Naive thymus-derived CD4-positive, alpha-beta T cell (primary cell): ENCODE measurements at regions not wholly inside any gene's neighbourhood (a gene's known extent, or its start where the extent isn't known, plus 50 kb on each side); places are given as distances from the start of the nearest gene placed in this dataset.

Experiments
- ATAC-seq: fragments of 150-1000 bp; cut with Tn5 transposase; 2 replicates; pipeline ENCODE4 v1.10.0; 2021; ENCODE audit warnings: mild to moderate bottlenecking, moderate library complexity
- CTCF ChIA-PET: fragments of 350-600 bp; sonication (Branson Sonifier 250); formaldehyde crosslinking; loops from one replicate; lab custom pipeline; 2021; ENCODE audit warnings: antibody characterized with exemption; lab: Charles Lee
- POLR2A ChIA-PET: fragments of 350-600 bp; sonication (Branson Sonifier 250); formaldehyde crosslinking; loops from one replicate; lab custom pipeline; 2021; ENCODE audit warnings: antibody characterized with exemption, inconsistent platforms; lab: Charles Lee
- DNase-seq, 9 donors: peaks; one replicate each; pipeline versions ENCODE4 v3.0.0 to v3.0.0-alpha.2; 2020 to 2022; ENCODE audit warnings: mixed read lengths in 1 of 9
- H3K27ac ChIP-seq: one replicate; pipeline ENCODE4 v1.7.0; 2013; ENCODE audit warnings: mild to moderate bottlenecking, low read depth, low read length, moderate library complexity
- H3K27me3 ChIP-seq, 2 donors: one replicate each; pipeline ENCODE4 v1.7.0; 2013; ENCODE audit warnings: low read length in 2 of 2, mild to moderate bottlenecking in 2 of 2, moderate library complexity in 2 of 2; ENCODE audit not compliant: control insufficient read depth in 2 of 2, insufficient read depth in 2 of 2
- H3K36me3 ChIP-seq, 3 experiments: 1 replicate in 2 of 3; 2 replicates in 1 of 3; pipeline ENCODE4 v1.7.0; 2013; ENCODE audit warnings: low read length in 3 of 3, mild to moderate bottlenecking in 3 of 3, moderate library complexity in 1 of 3; ENCODE audit not compliant: insufficient read depth in 3 of 3, control insufficient read depth in 2 of 3
- H3K4me1 ChIP-seq, 2 donors: one replicate each; pipeline ENCODE4 v1.7.0; 2013; ENCODE audit warnings: low read length in 2 of 2, mild to moderate bottlenecking in 2 of 2, moderate library complexity in 1 of 2; ENCODE audit not compliant: control insufficient read depth in 2 of 2, insufficient read depth in 2 of 2
- H3K4me3 ChIP-seq: 2 replicates; pipeline ENCODE4 v1.7.0; 2013; ENCODE audit warnings: mild to moderate bottlenecking, low read length
- H3K9me3 ChIP-seq, 3 experiments: 1 replicate in 2 of 3; 2 replicates in 1 of 3; pipeline ENCODE4 v1.7.0; 2013; ENCODE audit warnings: low read length in 3 of 3; ENCODE audit not compliant: control insufficient read depth in 2 of 3
- H3K27ac Mint-ChIP-seq, 9 donors: one replicate each; pipeline ENCODE4 v1.8.0; 2020 to 2022; ENCODE audit warnings: mixed read lengths in 9 of 9, mild to moderate bottlenecking in 8 of 9, moderate library complexity in 5 of 9, inconsistent platforms in 2 of 9
- H3K27me3 Mint-ChIP-seq, 5 donors: one replicate each; pipeline ENCODE4 v1.8.0; 2021 to 2022; ENCODE audit warnings: mixed read lengths in 5 of 5, mild to moderate bottlenecking in 1 of 5
- H3K36me3 Mint-ChIP-seq, 5 donors: one replicate each; pipeline ENCODE4 v1.8.0; 2020 to 2022; ENCODE audit warnings: mixed read lengths in 5 of 5, mild to moderate bottlenecking in 3 of 5, inconsistent platforms in 1 of 5
- H3K4me1 Mint-ChIP-seq, 7 donors: one replicate each; pipeline ENCODE4 v1.8.0; 2020 to 2022; ENCODE audit warnings: mixed read lengths in 7 of 7, mild to moderate bottlenecking in 3 of 7, inconsistent platforms in 1 of 7
- H3K4me3 Mint-ChIP-seq, 10 donors: one replicate each; pipeline ENCODE4 v1.8.0; 2020 to 2022; ENCODE audit warnings: mild to moderate bottlenecking in 10 of 10, mixed read lengths in 10 of 10, moderate library complexity in 6 of 10, inconsistent platforms in 2 of 10
- H3K9me3 Mint-ChIP-seq, 11 donors: one replicate each; pipeline ENCODE4 v1.8.0; 2020 to 2022; ENCODE audit warnings: mixed read lengths in 11 of 11, mild to moderate bottlenecking in 4 of 11, inconsistent platforms in 1 of 11, moderate library complexity in 1 of 11
- intact Hi-C, 2 donors: fragments of 100-400 bp; cut with micrococcal nuclease; formaldehyde crosslinking; loops; one replicate each; pipeline ENCODE4 v1.15.1; 2023

DNA sequence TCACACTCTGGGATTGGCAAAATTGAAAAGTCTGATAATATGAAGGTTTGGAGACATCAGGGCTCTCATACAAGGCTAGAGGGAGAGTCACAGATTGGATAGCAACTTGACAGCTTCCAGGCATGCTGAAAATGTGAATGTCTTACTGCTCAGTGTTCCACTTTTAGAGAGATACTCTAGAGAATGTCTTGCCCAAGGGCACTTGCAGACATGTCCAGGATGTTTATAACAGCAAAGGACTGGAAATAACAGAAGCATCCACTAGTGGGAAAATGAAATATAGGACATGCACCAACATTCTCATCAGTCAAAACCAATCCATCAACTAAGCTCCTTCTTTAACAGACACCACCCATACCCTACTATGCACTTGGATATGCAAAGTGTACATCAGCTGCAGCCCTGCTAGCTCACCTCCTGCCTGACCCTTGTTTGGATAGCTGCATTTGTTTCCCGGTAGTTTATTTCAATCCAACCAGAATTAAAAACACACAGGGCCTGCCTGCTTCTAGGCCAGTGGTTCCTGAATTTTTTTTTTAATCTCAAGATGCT, 101.6 kb upstream of the ARHGEF3 start:
- peak overlapping the region in 8 of 9 donors; percentile 0 to 77 (median 44) for H3K27ac Mint-ChIP-seq
- ATAC-seq (no peak), DNase-seq (no peak)
- no peaks in the 10 kb centered on the region for H3K27me3 Mint-ChIP-seq
- Histone ChIP-seq H3K27me3 (no peaks in the 10 kb centered on the region), H3K4me3 (no peak overlapping the region), H3K9me3 (no peaks in the 10 kb centered on the region), H3K4me1 (peaks cover 0 to 27% of the 10 kb centered on the region in 2 donors), H3K36me3 (no peaks in the 10 kb centered on the region), H3K27ac (no peak overlapping the region)
- peak overlapping the region in 2 of 10 donors; percentile 1 to 10 for H3K4me3 Mint-ChIP-seq
- intact Hi-C loops = no loop called here
- ChIA-PET POLR2A (interaction anchor here (0.6 to 3.0 kb wide), 5 partner anchors 9 to 267 kb away, joined by 3 to 22 read pairs (median 3); no protein-coding TSS in a partner anchor), CTCF (interaction anchor here (0.5 to 1.5 kb wide), 3 partner anchors 8 to 162 kb away, joined by 3 to 4 read pairs (median 3); no protein-coding TSS in a partner anchor)
- peaks cover 0 to 36% (median 9%) of the 10 kb centered on the region in 5 donors for H3K36me3 Mint-ChIP-seq
- peaks cover 44 to 74% (median 66%) of the 10 kb centered on the region in 7 donors for H3K4me1 Mint-ChIP-seq
- H3K9me3 Mint-ChIP-seq = peaks cover 0 to 1% (median 0%) of the 10 kb centered on the region in 11 donors

DNA sequence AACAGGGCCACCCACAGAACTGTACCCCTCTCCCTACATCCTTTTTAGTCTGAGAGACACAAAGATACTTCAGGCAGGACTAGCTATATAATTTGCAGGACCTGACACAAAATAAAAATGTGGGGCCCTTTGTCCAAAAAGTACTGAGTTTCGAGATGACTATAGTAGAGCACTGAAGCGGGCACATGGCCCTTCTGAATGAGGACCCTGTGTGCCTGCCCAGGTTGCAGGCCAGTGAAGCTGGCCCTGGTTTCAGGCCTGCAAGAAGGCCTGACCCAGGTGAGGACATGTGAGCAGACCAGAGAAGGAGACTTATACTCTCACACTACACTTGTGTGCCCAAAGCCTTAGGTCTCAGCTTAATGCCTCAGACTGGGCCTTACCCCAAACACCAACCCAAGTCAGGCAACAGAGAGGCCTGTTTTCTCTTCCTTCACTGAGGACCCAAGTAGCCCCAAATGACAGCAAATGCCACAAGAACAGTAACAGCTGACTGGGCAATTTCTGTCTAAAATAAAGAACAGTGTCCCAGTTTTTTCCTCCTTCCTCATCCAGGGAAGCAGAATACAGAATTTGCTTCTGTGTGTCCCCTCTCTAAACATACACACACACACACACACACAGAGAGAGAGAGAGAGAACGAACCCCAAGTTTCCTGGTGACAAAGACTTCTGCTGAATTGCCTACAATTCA, 100.9 kb upstream of the ARHGEF3 start:
- peaks cover 0 to 1% (median 0%) of the 10 kb centered on the region in 11 donors for H3K9me3 Mint-ChIP-seq
- H3K27ac Mint-ChIP-seq = peak overlapping the region; percentile 0 to 77 (median 46)
- peaks cover 0 to 33% (median 8%) of the 10 kb centered on the region in 5 donors for H3K36me3 Mint-ChIP-seq
- no peaks in the 10 kb centered on the region for H3K9me3 ChIP-seq
- DNase-seq (no peak), ATAC-seq (no peak)
- intact Hi-C loops = no loop called here
- H3K36me3 ChIP-seq = no peaks in the 10 kb centered on the region
- peaks cover 0 to 27% of the 10 kb centered on the region in 2 donors for H3K4me1 ChIP-seq
- peak overlapping the region in 4 of 10 donors; percentile 1 to 18 (median 6) for H3K4me3 Mint-ChIP-seq
- H3K27me3 ChIP-seq = no peaks in the 10 kb centered on the region
- H3K27ac ChIP-seq = no peak overlapping the region
- CTCF ChIA-PET = interaction anchor here (1.4 to 1.5 kb wide), 3 partner anchors 7 to 102 kb away, joined by 3 to 4 read pairs (median 4); no protein-coding TSS in a partner anchor
- no peak overlapping the region for H3K4me3 ChIP-seq
- H3K4me1 Mint-ChIP-seq = peaks cover 37 to 68% (median 59%) of the 10 kb centered on the region in 7 donors
- POLR2A ChIA-PET = interaction anchor here (1.0 to 3.0 kb wide), 3 partner anchors 9 to 13 kb away, joined by 3 to 22 read pairs (median 3); no protein-coding TSS in a partner anchor
- no peaks in the 10 kb centered on the region for H3K27me3 Mint-ChIP-seq

DNA sequence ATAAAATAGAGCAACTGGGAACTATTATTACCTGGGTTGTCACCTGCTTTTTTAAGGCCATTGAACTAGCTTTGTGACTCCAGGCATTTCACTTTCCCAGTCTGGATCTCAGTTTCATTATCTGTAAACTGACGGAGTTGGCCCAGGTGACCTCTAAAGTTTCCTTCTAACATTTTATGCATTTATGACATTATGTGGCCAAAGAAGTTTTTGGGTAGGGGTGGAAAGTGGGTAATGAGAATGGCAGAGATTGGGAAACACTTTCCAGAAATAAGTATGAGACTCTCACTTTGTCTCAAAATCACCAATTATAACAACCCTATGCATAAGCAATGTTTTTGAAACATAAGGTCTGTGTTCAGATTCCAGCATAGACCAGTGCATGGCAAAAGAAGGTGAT, 99.1 kb upstream of the ARHGEF3 start:
- peaks cover 0 to 36% (median 18%) of the 10 kb centered on the region in 5 donors for H3K36me3 Mint-ChIP-seq
- no peaks in the 10 kb centered on the region for H3K27me3 Mint-ChIP-seq
- peaks cover 40 to 79% (median 68%) of the 10 kb centered on the region in 7 donors for H3K4me1 Mint-ChIP-seq
- ChIA-PET POLR2A (no interaction called here), CTCF (interaction anchor here (0.5 kb wide), 1 partner anchor 23 kb away, joined by 3 read pairs; no protein-coding TSS in a partner anchor)
- Histone ChIP-seq H3K36me3 (no peaks in the 10 kb centered on the region), H3K9me3 (no peaks in the 10 kb centered on the region), H3K27ac (no peak overlapping the region), H3K4me3 (no peak overlapping the region), H3K4me1 (peaks cover 1 to 27% of the 10 kb centered on the region in 2 donors), H3K27me3 (no peaks in the 10 kb centered on the region)
- peaks cover 0 to 1% (median 0%) of the 10 kb centered on the region in 11 donors for H3K9me3 Mint-ChIP-seq
- ATAC-seq (no peak), DNase-seq (no peak)
- no peak overlapping the region for H3K4me3 Mint-ChIP-seq
- intact Hi-C loops = no loop called here
- H3K27ac Mint-ChIP-seq = peak overlapping the region in 1 of 9 donors; percentile 50

DNA sequence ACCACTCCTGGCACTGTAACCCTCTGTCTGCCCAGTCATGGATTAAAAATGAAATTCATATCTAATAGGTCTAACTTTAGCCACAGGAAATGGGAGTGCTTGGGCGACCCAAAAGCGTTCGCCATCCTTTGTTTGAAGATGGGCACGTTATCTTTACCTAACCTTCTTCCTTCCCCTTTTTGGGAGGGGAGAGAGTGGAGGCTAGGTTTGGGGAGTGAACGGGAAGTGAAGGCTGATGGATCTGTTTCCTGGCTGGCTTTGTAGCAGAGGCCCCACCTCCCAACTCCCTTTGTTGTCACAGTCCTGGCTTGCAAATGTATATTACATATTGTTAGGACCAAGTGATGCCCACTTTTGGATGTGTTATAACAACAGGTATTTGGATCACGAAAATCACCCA, 98.1 kb upstream of the ARHGEF3 start:
- no peak for ATAC-seq
- peak overlapping the region in 6 of 9 donors; percentile 23 to 77 (median 54) for H3K27ac Mint-ChIP-seq
- no peaks in the 10 kb centered on the region for H3K27me3 ChIP-seq
- no peaks in the 10 kb centered on the region for H3K27me3 Mint-ChIP-seq
- ChIA-PET CTCF (no interaction called here), POLR2A (no interaction called here)
- no peak overlapping the region for H3K4me3 ChIP-seq
- H3K9me3 Mint-ChIP-seq = peaks cover 0 to under 1% (median 0%) of the 10 kb centered on the region in 11 donors
- no peak for DNase-seq
- peaks cover 37 to 79% (median 68%) of the 10 kb centered on the region in 7 donors for H3K4me1 Mint-ChIP-seq
- peaks cover 7 to 33% of the 10 kb centered on the region in 2 donors for H3K4me1 ChIP-seq
- H3K9me3 ChIP-seq = no peaks in the 10 kb centered on the region
- no peaks in the 10 kb centered on the region for H3K36me3 ChIP-seq
- intact Hi-C loops = no loop called here
- no peak overlapping the region for H3K4me3 Mint-ChIP-seq
- H3K36me3 Mint-ChIP-seq = peaks cover 0 to 34% (median 18%) of the 10 kb centered on the region in 5 donors
- no peak overlapping the region for H3K27ac ChIP-seq

DNA sequence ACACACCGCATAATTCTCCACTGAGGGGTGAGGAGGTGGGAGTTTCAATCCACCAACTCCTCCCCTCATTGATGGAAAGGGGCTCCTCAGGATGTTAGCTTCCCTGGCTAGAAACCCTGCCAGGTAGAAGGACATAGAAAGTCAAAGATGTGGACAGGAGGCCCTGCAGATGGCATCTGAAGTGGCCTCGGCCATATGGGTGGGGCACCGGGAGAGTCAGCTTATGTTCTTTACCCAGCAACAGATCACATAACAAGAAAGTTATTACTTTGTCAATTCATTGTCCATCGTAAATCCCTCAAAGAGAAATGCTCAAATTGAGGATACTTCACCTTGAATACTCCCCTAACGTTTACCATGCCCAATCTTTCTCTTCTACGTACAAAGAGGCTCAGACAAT, 97.3 kb upstream of the ARHGEF3 start:
- ATAC-seq = no peak
- CTCF ChIA-PET = no interaction called here

DNA sequence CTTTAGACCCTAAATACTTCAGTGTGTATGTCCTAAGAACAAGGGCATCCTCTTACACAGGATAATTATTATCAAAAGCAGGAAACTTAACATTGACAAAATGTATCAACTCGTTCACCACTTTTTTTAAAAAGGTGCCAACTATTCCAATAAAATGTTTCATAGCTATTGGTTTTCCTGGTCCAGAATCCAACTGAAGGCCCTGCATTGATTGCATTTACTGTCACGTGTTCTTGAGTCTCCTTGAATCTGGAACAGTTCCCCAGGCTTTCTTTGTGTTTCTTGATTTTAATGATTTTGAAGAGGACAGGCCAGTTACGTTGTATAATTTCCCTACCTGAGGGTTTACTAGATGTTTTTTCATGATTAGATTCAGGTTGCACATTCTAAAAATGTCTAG, 94.6 kb upstream of the ARHGEF3 start:
- ChIA-PET CTCF (no interaction called here), POLR2A (interaction anchor here (0.6 kb wide), 3 partner anchors 8 to 213 kb away, joined by 3 read pairs; partner anchors contain the start of gene TASOR)
- peaks cover 25 to 84% (median 68%) of the 10 kb centered on the region in 7 donors for H3K4me1 Mint-ChIP-seq
- Histone ChIP-seq H3K9me3 (no peaks in the 10 kb centered on the region), H3K36me3 (no peaks in the 10 kb centered on the region), H3K27me3 (no peaks in the 10 kb centered on the region), H3K4me1 (peaks cover 10 to 39% of the 10 kb centered on the region in 2 donors), H3K4me3 (no peak overlapping the region), H3K27ac (no peak overlapping the region)
- H3K36me3 Mint-ChIP-seq = peaks cover 0 to 27% (median 9%) of the 10 kb centered on the region in 5 donors
- H3K4me3 Mint-ChIP-seq = peak overlapping the region in 1 of 10 donors; percentile 12
- no peaks in the 10 kb centered on the region for H3K9me3 Mint-ChIP-seq
- ATAC-seq (no peak), DNase-seq (no peak)
- peak overlapping the region in 5 of 9 donors; percentile 20 to 83 (median 54) for H3K27ac Mint-ChIP-seq
- intact Hi-C loops = no loop called here
- no peaks in the 10 kb centered on the region for H3K27me3 Mint-ChIP-seq

More for the DNA sequence above, 97.3 kb upstream of the ARHGEF3 start:
- H3K36me3 Mint-ChIP-seq = peaks cover 0 to 33% (median 16%) of the 10 kb centered on the region in 5 donors
- Histone ChIP-seq H3K4me1 (peaks cover 10 to 40% of the 10 kb centered on the region in 2 donors), H3K9me3 (no peaks in the 10 kb centered on the region), H3K27me3 (no peaks in the 10 kb centered on the region), H3K4me3 (no peak overlapping the region), H3K36me3 (no peaks in the 10 kb centered on the region), H3K27ac (no peak overlapping the region)
- DNase-seq = no peak
- peak overlapping the region in 3 of 9 donors; percentile 45 to 77 (median 76) for H3K27ac Mint-ChIP-seq
- POLR2A ChIA-PET = no interaction called here
- H3K9me3 Mint-ChIP-seq = no peaks in the 10 kb centered on the region
- H3K4me1 Mint-ChIP-seq = peaks cover 33 to 83% (median 70%) of the 10 kb centered on the region in 7 donors
- H3K27me3 Mint-ChIP-seq = no peaks in the 10 kb centered on the region
- H3K4me3 Mint-ChIP-seq = no peak overlapping the region
- intact Hi-C loops = no loop called here
